HEK293 (cell line): ENCODE measurements at regions not wholly inside any gene's neighbourhood (a gene's known extent, or its start where the extent isn't known, plus 50 kb on each side); places are given as distances from the start of the nearest gene placed in this dataset.

Source experiments
- CTCF ChIA-PET: fragments of 350-600 bp; formaldehyde crosslinking; extraction: SDS; loops from one replicate; lab custom pipeline; 2021; ENCODE audit warnings: antibody characterized with exemption; lab: Yijun Ruan, JAX
- POLR2A ChIA-PET: fragments of 300-600 bp; formaldehyde crosslinking; extraction: SDS; loops from one replicate; lab custom pipeline; 2020; ENCODE audit warnings: antibody characterized with exemption, inconsistent platforms; lab: Yijun Ruan, JAX
- H3K27ac ChIP-seq: fragments of 200-500 bp; sonication (Bioruptor generic); 2 replicates; pipeline ENCODE4 v1.5.1; 2014; ENCODE audit warnings: low read depth, low read length, control low read depth, inconsistent platforms; ENCODE audit errors: extremely low read depth
- H3K36me3 ChIP-seq, 2 experiments: fragments of 200-500 bp in 1 of 2; sonication (Bioruptor generic) in 1 of 2; 1 replicate in 1 of 2; 2 replicates in 1 of 2; pipeline ENCODE4 v1.5.1; 2014 to 2017; ENCODE audit warnings: inconsistent platforms in 2 of 2, low read length in 2 of 2; ENCODE audit not compliant: control insufficient read depth in 2 of 2, insufficient read depth in 1 of 2
- H3K4me1 ChIP-seq: fragments of 200-500 bp; sonication (Bioruptor generic); 2 replicates; pipeline ENCODE4 v1.5.1; 2014; ENCODE audit warnings: mild to moderate bottlenecking, low read length, inconsistent platforms; ENCODE audit not compliant: control insufficient read depth, insufficient read depth
- H3K4me3 ChIP-seq: 2 replicates; pipeline ENCODE4 v1.5.1; 2011; ENCODE audit warnings: low read depth, mild to moderate bottlenecking, control low read depth, low read length, moderate library complexity
- H3K9me3 ChIP-seq: fragments of 200-500 bp; sonication (Bioruptor generic); 2 replicates; pipeline ENCODE4 v1.5.1; 2014; ENCODE audit warnings: low read depth, low read length, inconsistent platforms; ENCODE audit not compliant: control insufficient read depth, insufficient read depth
- PRDM1 ChIP-seq: fragments of 450-650 bp; formaldehyde crosslinking; IDR thresholded peaks from 2 replicates; pipeline ENCODE4; 2016; ENCODE audit warnings: missing biosample characterization, missing genetic modification characterization
- SCRT1 ChIP-seq: fragments of 450-650 bp; formaldehyde crosslinking; IDR thresholded peaks from 2 replicates; pipeline ENCODE4 v1.5.1; 2016; ENCODE audit warnings: missing biosample characterization, missing genetic modification characterization, borderline replicate concordance
- TRIM28 ChIP-seq: IDR thresholded peaks from 2 replicates; pipeline ENCODE4 v1.6.1; 2011; ENCODE audit warnings: low read length, control low read depth, borderline replicate concordance
- ZIC2 ChIP-seq: fragments of 450-650 bp; formaldehyde crosslinking; IDR thresholded peaks from 2 replicates; pipeline ENCODE4 v1.5.1; 2016; ENCODE audit warnings: missing biosample characterization, missing genetic modification characterization
- ZNF121 ChIP-seq: fragments of 450-650 bp; formaldehyde crosslinking; IDR thresholded peaks from 2 replicates; pipeline ENCODE4 v1.5.1; 2016; ENCODE audit warnings: missing biosample characterization, missing genetic modification characterization
- ZNF138 ChIP-seq: fragments of 450-650 bp; formaldehyde crosslinking; IDR thresholded peaks from 2 replicates; pipeline ENCODE4 v1.5.1; 2016; ENCODE audit warnings: missing biosample characterization, missing genetic modification characterization, borderline replicate concordance
- ZNF16 ChIP-seq: fragments of 450-650 bp; formaldehyde crosslinking; IDR thresholded peaks from 2 replicates; pipeline ENCODE4 v1.5.1; 2016; ENCODE audit warnings: low read depth, missing biosample characterization, missing genetic modification characterization
- ZNF174 ChIP-seq: fragments of 450-650 bp; formaldehyde crosslinking; IDR thresholded peaks from 2 replicates; pipeline ENCODE4 v1.5.0; 2017; ENCODE audit warnings: missing biosample characterization, mild to moderate bottlenecking, missing genetic modification characterization
- ZNF18 ChIP-seq: fragments of 450-650 bp; formaldehyde crosslinking; IDR thresholded peaks from 2 replicates; pipeline ENCODE4 v1.5.1; 2016; ENCODE audit warnings: missing biosample characterization, missing genetic modification characterization
- ZNF2 ChIP-seq: fragments of 450-650 bp; formaldehyde crosslinking; IDR thresholded peaks from 2 replicates; pipeline ENCODE4 v1.5.1; 2016; ENCODE audit warnings: missing biosample characterization, missing genetic modification characterization
- ZNF214 ChIP-seq: fragments of 450-650 bp; formaldehyde crosslinking; IDR thresholded peaks from 2 replicates; pipeline ENCODE4 v1.5.1; 2017; ENCODE audit warnings: missing biosample characterization, mild to moderate bottlenecking, missing genetic modification characterization, borderline replicate concordance
- ZNF335 ChIP-seq: fragments of 450-650 bp; formaldehyde crosslinking; conservative IDR thresholded peaks from 2 replicates; pipeline ENCODE4 v1.5.1; 2016; ENCODE audit warnings: missing biosample characterization, missing genetic modification characterization
- ZNF514 ChIP-seq: fragments of 450-650 bp; formaldehyde crosslinking; IDR thresholded peaks from 2 replicates; pipeline ENCODE4 v1.5.1; 2016; ENCODE audit warnings: missing biosample characterization, missing genetic modification characterization
- ZNF544 ChIP-seq: fragments of 450-650 bp; formaldehyde crosslinking; IDR thresholded peaks from 2 replicates; pipeline ENCODE4 v1.5.0; 2017; ENCODE audit warnings: missing biosample characterization, missing genetic modification characterization
- ZNF560 ChIP-seq: fragments of 450-650 bp; formaldehyde crosslinking; IDR thresholded peaks from 2 replicates; pipeline ENCODE4 v1.5.1; 2017; ENCODE audit warnings: missing biosample characterization, missing genetic modification characterization, borderline replicate concordance
- ZNF670 ChIP-seq: fragments of 450-650 bp; formaldehyde crosslinking; IDR thresholded peaks from 2 replicates; pipeline ENCODE4 v1.5.1; 2016; ENCODE audit warnings: missing biosample characterization, missing genetic modification characterization, low read depth
- ZNF76 ChIP-seq: fragments of 450-650 bp; formaldehyde crosslinking; IDR thresholded peaks from 2 replicates; pipeline ENCODE4; 2016; ENCODE audit warnings: low read depth, missing biosample characterization, missing genetic modification characterization, borderline replicate concordance
- ZNF843 ChIP-seq: fragments of 450-650 bp; formaldehyde crosslinking; IDR thresholded peaks from 2 replicates; pipeline ENCODE4 v1.5.1; 2016; ENCODE audit warnings: missing biosample characterization, missing genetic modification characterization

DNA sequence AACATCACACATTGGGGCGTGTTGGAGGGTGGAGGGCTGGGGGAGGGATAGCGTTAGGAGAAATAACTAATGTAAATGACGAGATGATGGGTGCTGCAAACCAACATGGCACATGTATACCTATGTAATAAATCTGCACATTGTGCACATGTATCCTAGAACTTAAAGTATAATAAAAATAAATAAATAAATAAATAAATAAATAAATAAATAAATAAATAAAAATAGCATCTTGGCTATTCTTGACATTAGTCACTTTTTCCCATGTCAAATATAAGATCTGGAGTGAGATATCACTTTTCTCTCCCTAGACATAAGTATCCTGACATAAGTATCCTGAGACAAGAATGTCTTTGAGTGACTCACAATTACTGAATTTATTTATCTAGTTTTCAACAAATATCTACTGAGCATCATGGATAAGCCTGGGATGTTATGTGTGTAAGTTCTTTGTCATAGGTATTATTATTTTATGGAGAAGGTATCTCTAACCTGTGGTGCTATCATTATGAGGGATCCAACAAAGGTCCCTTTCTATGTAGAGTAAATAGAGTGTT, 691.3 kb downstream of the SORCS1 start (continued):
- TF ChIP-seq ZNF670 = no peak

DNA sequence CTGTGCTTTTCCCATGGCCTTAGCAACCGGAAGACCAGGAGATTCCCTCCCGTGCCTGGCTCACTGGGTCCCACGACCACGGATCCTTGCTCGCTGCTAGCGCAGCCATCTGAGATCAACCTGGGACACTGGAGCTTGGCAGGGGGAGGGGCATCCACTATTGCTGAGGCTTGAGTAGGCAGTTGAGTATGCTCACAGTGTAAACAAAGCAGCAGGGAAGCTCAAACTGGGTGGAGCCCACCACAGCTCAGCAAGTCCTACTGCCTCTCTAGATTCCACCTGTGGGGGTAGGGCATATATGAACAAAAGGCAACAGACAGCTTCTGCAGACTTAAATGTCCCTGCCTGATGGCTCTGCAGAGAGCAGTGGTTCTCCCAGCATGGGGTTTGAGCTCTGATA, 697.0 kb downstream of the SORCS1 start:
- H3K36me3 ChIP-seq = no peaks in the 10 kb centered on the region
- no peak overlapping the region; the same call in 1 of the 2 replicates for H3K27ac ChIP-seq
- POLR2A ChIA-PET = interaction anchor here (0.6 kb wide), 1 partner anchor 122 kb away, joined by 3 read pairs; no protein-coding TSS in a partner anchor
- no peak overlapping the region for H3K4me3 ChIP-seq
- CTCF ChIA-PET = no interaction called here
- TF ChIP-seq ZNF121 (tag by site-specific recombination) (no peak), TRIM28 (peak; percentile 61; the same call in 1 of the 2 replicates)
- H3K9me3 ChIP-seq = no peaks in the 10 kb centered on the region
- 0 out of 2 replicates have a peak, but pooled peaks cover 2% of the 10 kb centered on the region for H3K4me1 ChIP-seq

DNA sequence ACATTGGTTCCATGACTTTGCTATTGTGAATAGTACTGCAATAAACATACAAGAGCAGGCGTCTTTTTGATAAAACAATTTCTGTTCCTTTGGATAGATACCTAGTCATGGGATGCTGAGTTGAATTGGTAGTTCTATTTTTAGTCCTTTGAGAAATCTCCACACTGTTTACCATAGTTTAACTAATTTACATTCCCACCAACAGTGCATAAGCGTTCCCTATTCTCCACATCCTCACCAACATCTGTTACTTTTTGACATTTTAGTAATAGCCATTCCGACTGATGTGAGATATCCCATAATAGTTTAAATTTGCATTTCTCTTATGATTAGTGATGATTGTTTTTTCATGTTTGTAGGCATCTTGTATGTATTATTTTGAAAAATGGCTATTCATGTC, 707.0 kb downstream of the SORCS1 start:
- no peaks in the 10 kb centered on the region for H3K4me1 ChIP-seq
- H3K4me3 ChIP-seq = no peak overlapping the region
- TF ChIP-seq ZNF76 (tag by site-specific recombination) = no peak
- H3K27ac ChIP-seq = no peak overlapping the region
- H3K36me3 ChIP-seq = no peaks in the 10 kb centered on the region
- CTCF ChIA-PET = interaction anchor here (1.0 kb wide), 1 partner anchor 24 kb away, joined by 5 read pairs; no protein-coding TSS in a partner anchor
- no peaks in the 10 kb centered on the region for H3K9me3 ChIP-seq
- POLR2A ChIA-PET = no interaction called here

- H3K36me3 ChIP-seq = no peaks in the 10 kb centered on the region
- POLR2A ChIA-PET = no interaction called here
- TF ChIP-seq ZNF335 (tag by site-specific recombination) = no peak
- TF ChIP-seq SCRT1 (tag by site-specific recombination) = no peak
- TF ChIP-seq ZNF174 (tag by site-specific recombination) = no peak
- no peak for TF ChIP-seq PRDM1 (tag by site-specific recombination)
- no peak for TF ChIP-seq ZIC2 (tag by site-specific recombination)
- TF ChIP-seq ZNF514 (tag by site-specific recombination) = no peak
- TF ChIP-seq ZNF560 (tag by site-specific recombination) = no peak
- TF ChIP-seq ZNF2 (tag by site-specific recombination) = no peak
- TF ChIP-seq ZNF16 (tag by site-specific recombination) = no peak
- no peak for TF ChIP-seq ZNF138 (tag by site-specific recombination)
- TF ChIP-seq ZNF843 = no peak
- TF ChIP-seq ZNF544 = no peak
- TF ChIP-seq ZNF18 (tag by site-specific recombination) = no peak
- CTCF ChIA-PET = no interaction called here
- no peaks in the 10 kb centered on the region for H3K4me1 ChIP-seq
- H3K4me3 ChIP-seq = no peak overlapping the region
- no peak overlapping the region for H3K27ac ChIP-seq
- no peaks in the 10 kb centered on the region for H3K9me3 ChIP-seq
Observed at GRCh38 chr10:106454233-106454632, 710.3 kb downstream of the SORCS1 start.

GRCh38 chr10:106450966-106451365, 713.5 kb downstream of the SORCS1 start:
- CTCF ChIA-PET = no interaction called here
- Histone ChIP-seq H3K4me1 (no peaks in the 10 kb centered on the region), H3K4me3 (no peak overlapping the region), H3K36me3 (no peaks in the 10 kb centered on the region), H3K9me3 (no peaks in the 10 kb centered on the region), H3K27ac (no peak overlapping the region)
- POLR2A ChIA-PET = no interaction called here
- TF ChIP-seq ZNF214 = no peak
- TF ChIP-seq, all 188 proteins: peak for 0
